Naive thymus-derived CD4-positive, alpha-beta T cell (primary cell): ENCODE measurements at regions not wholly inside any gene's neighbourhood (a gene's known extent, or its start where the extent isn't known, plus 50 kb on each side); places are given as distances from the start of the nearest gene placed in this dataset.

ENCODE experiments used
- ATAC-seq: fragments of 150-1000 bp; cut with Tn5 transposase; 2 replicates; pipeline ENCODE4 v1.10.0; 2021; ENCODE audit warnings: mild to moderate bottlenecking, moderate library complexity
- CTCF ChIA-PET: fragments of 350-600 bp; sonication (Branson Sonifier 250); formaldehyde crosslinking; loops from one replicate; lab custom pipeline; 2021; ENCODE audit warnings: antibody characterized with exemption; lab: Charles Lee
- POLR2A ChIA-PET: fragments of 350-600 bp; sonication (Branson Sonifier 250); formaldehyde crosslinking; loops from one replicate; lab custom pipeline; 2021; ENCODE audit warnings: antibody characterized with exemption, inconsistent platforms; lab: Charles Lee
- DNase-seq, 9 donors: peaks; one replicate each; pipeline versions ENCODE4 v3.0.0 to v3.0.0-alpha.2; 2020 to 2022; ENCODE audit warnings: mixed read lengths in 1 of 9
- H3K27ac ChIP-seq: one replicate; pipeline ENCODE4 v1.7.0; 2013; ENCODE audit warnings: mild to moderate bottlenecking, low read depth, low read length, moderate library complexity
- H3K27me3 ChIP-seq, 2 donors: one replicate each; pipeline ENCODE4 v1.7.0; 2013; ENCODE audit warnings: low read length in 2 of 2, mild to moderate bottlenecking in 2 of 2, moderate library complexity in 2 of 2; ENCODE audit not compliant: control insufficient read depth in 2 of 2, insufficient read depth in 2 of 2
- H3K36me3 ChIP-seq, 3 experiments: 1 replicate in 2 of 3; 2 replicates in 1 of 3; pipeline ENCODE4 v1.7.0; 2013; ENCODE audit warnings: low read length in 3 of 3, mild to moderate bottlenecking in 3 of 3, moderate library complexity in 1 of 3; ENCODE audit not compliant: insufficient read depth in 3 of 3, control insufficient read depth in 2 of 3
- H3K4me1 ChIP-seq, 2 donors: one replicate each; pipeline ENCODE4 v1.7.0; 2013; ENCODE audit warnings: low read length in 2 of 2, mild to moderate bottlenecking in 2 of 2, moderate library complexity in 1 of 2; ENCODE audit not compliant: control insufficient read depth in 2 of 2, insufficient read depth in 2 of 2
- H3K4me3 ChIP-seq: 2 replicates; pipeline ENCODE4 v1.7.0; 2013; ENCODE audit warnings: mild to moderate bottlenecking, low read length
- H3K9me3 ChIP-seq, 3 experiments: 1 replicate in 2 of 3; 2 replicates in 1 of 3; pipeline ENCODE4 v1.7.0; 2013; ENCODE audit warnings: low read length in 3 of 3; ENCODE audit not compliant: control insufficient read depth in 2 of 3
- H3K27ac Mint-ChIP-seq, 9 donors: one replicate each; pipeline ENCODE4 v1.8.0; 2020 to 2022; ENCODE audit warnings: mixed read lengths in 9 of 9, mild to moderate bottlenecking in 8 of 9, moderate library complexity in 5 of 9, inconsistent platforms in 2 of 9
- H3K27me3 Mint-ChIP-seq, 5 donors: one replicate each; pipeline ENCODE4 v1.8.0; 2021 to 2022; ENCODE audit warnings: mixed read lengths in 5 of 5, mild to moderate bottlenecking in 1 of 5
- H3K36me3 Mint-ChIP-seq, 5 donors: one replicate each; pipeline ENCODE4 v1.8.0; 2020 to 2022; ENCODE audit warnings: mixed read lengths in 5 of 5, mild to moderate bottlenecking in 3 of 5, inconsistent platforms in 1 of 5
- H3K4me1 Mint-ChIP-seq, 7 donors: one replicate each; pipeline ENCODE4 v1.8.0; 2020 to 2022; ENCODE audit warnings: mixed read lengths in 7 of 7, mild to moderate bottlenecking in 3 of 7, inconsistent platforms in 1 of 7
- H3K4me3 Mint-ChIP-seq, 10 donors: one replicate each; pipeline ENCODE4 v1.8.0; 2020 to 2022; ENCODE audit warnings: mild to moderate bottlenecking in 10 of 10, mixed read lengths in 10 of 10, moderate library complexity in 6 of 10, inconsistent platforms in 2 of 10
- H3K9me3 Mint-ChIP-seq, 11 donors: one replicate each; pipeline ENCODE4 v1.8.0; 2020 to 2022; ENCODE audit warnings: mixed read lengths in 11 of 11, mild to moderate bottlenecking in 4 of 11, inconsistent platforms in 1 of 11, moderate library complexity in 1 of 11
- intact Hi-C, 2 donors: fragments of 100-400 bp; cut with micrococcal nuclease; formaldehyde crosslinking; loops; one replicate each; pipeline ENCODE4 v1.15.1; 2023

- H3K4me1 Mint-ChIP-seq = peaks cover 17 to 52% (median 36%) of the 10 kb centered on the region in 7 donors
- Histone ChIP-seq H3K36me3 (no peaks in the 10 kb centered on the region), H3K4me1 (peaks cover 20% of the 10 kb centered on the region in 2 donors), H3K9me3 (no peaks in the 10 kb centered on the region), H3K27ac (no peak overlapping the region), H3K27me3 (no peaks in the 10 kb centered on the region), H3K4me3 (no peak overlapping the region)
- POLR2A ChIA-PET = no interaction called here
- DNase-seq (no peak), ATAC-seq (no peak)
- peaks cover 0 to 1% (median 0%) of the 10 kb centered on the region in 5 donors for H3K36me3 Mint-ChIP-seq
- H3K27ac Mint-ChIP-seq = peak overlapping the region in 1 of 9 donors; percentile 15
- no peak overlapping the region for H3K4me3 Mint-ChIP-seq
- peaks cover 0 to 2% (median 0%) of the 10 kb centered on the region in 11 donors for H3K9me3 Mint-ChIP-seq
- intact Hi-C loops = no loop called here
- CTCF ChIA-PET = no interaction called here
- no peaks in the 10 kb centered on the region for H3K27me3 Mint-ChIP-seq
Measured at GRCh38 chr3:177354466-177354865, 157.2 kb upstream of the TBL1XR1 start.

- H3K4me1 Mint-ChIP-seq = peaks cover 24 to 61% (median 52%) of the 10 kb centered on the region in 7 donors
- peaks cover 0 to 14% (median 0%) of the 10 kb centered on the region in 11 donors for H3K9me3 Mint-ChIP-seq
Measured at GRCh38 chr3:177356113-177356512, 158.8 kb upstream of the TBL1XR1 start.

GRCh38 chr3:177356952-177357351 is 159.7 kb upstream of the TBL1XR1 start:
- Histone ChIP-seq H3K27me3 (no peaks in the 10 kb centered on the region), H3K4me3 (no peak overlapping the region), H3K9me3 (no peaks in the 10 kb centered on the region), H3K36me3 (no peaks in the 10 kb centered on the region), H3K4me1 (peaks cover 31 to 34% of the 10 kb centered on the region in 2 donors), H3K27ac (no peak overlapping the region)
- ChIA-PET CTCF (interaction anchor here (0.8 to 1.1 kb wide), 2 partner anchors 126 to 159 kb away, joined by 4 read pairs; partner anchors contain the start of gene TBL1XR1), POLR2A (interaction anchor here (7.9 kb wide), 1 partner anchor 159 kb away, joined by 204 read pairs; the partner anchor contains the start of gene TBL1XR1)
- peaks cover 0 to 7% (median 0%) of the 10 kb centered on the region in 5 donors for H3K36me3 Mint-ChIP-seq
- ATAC-seq (no peak), DNase-seq (no peak)
- peaks cover 0 to 2% (median 0%) of the 10 kb centered on the region in 5 donors for H3K27me3 Mint-ChIP-seq
- intact Hi-C loops = loop anchor here (5.0 kb wide), 2 partner anchors 50 to 75 kb away; no protein-coding TSS in a partner anchor
- no peak overlapping the region for H3K4me3 Mint-ChIP-seq
- peak overlapping the region in 8 of 9 donors; percentile 0 to 100 (median 97) for H3K27ac Mint-ChIP-seq
- peaks cover 0 to 14% (median 0%) of the 10 kb centered on the region in 11 donors for H3K9me3 Mint-ChIP-seq
- H3K4me1 Mint-ChIP-seq = peaks cover 29 to 62% (median 56%) of the 10 kb centered on the region in 7 donors

More at GRCh38 chr3:177356113-177356512, 158.8 kb upstream of the TBL1XR1 start:
- Histone ChIP-seq H3K9me3 (no peaks in the 10 kb centered on the region), H3K4me3 (no peak overlapping the region), H3K27me3 (no peaks in the 10 kb centered on the region), H3K27ac (no peak overlapping the region), H3K36me3 (no peaks in the 10 kb centered on the region), H3K4me1 (peaks cover 26 to 31% of the 10 kb centered on the region in 2 donors)
- CTCF ChIA-PET = interaction anchor here (1.1 kb wide), 1 partner anchor 126 kb away, joined by 4 read pairs; no protein-coding TSS in a partner anchor
- POLR2A ChIA-PET = interaction anchor here (0.6 to 7.9 kb wide), 2 partner anchors 158 to 463 kb away, joined by 5 to 204 read pairs; partner anchors contain the start of gene TBL1XR1
- Mint-ChIP-seq H3K36me3 (peaks cover 0 to 7% (median 0%) of the 10 kb centered on the region in 5 donors), H3K27me3 (peaks cover 0 to 2% (median 0%) of the 10 kb centered on the region in 5 donors), H3K27ac (peak overlapping the region in 7 of 9 donors; percentile 1 to 98 (median 72)), H3K4me3 (peak overlapping the region in 1 of 10 donors; percentile 20)
- DNase-seq = no peak
- intact Hi-C loops = loop anchor here (5.0 kb wide), 2 partner anchors 49 to 74 kb away; no protein-coding TSS in a partner anchor
- no peak for ATAC-seq

- Mint-ChIP-seq H3K4me3 (peak overlapping the region; percentile 73 to 98 (median 92)), H3K27me3 (peaks cover 0 to 2% (median 0%) of the 10 kb centered on the region in 5 donors), H3K4me1 (peaks cover 29 to 63% (median 54%) of the 10 kb centered on the region in 7 donors), H3K27ac (peak overlapping the region; percentile 71 to 100 (median 98)), H3K9me3 (peaks cover 0 to 14% (median 0%) of the 10 kb centered on the region in 11 donors), H3K36me3 (peaks cover 0 to 7% (median 0%) of the 10 kb centered on the region in 5 donors)
- no peak for DNase-seq
- Histone ChIP-seq H3K27me3 (no peaks in the 10 kb centered on the region), H3K4me1 (peaks cover 31 to 34% of the 10 kb centered on the region in 2 donors), H3K9me3 (no peaks in the 10 kb centered on the region), H3K27ac (no peak overlapping the region), H3K4me3 (no peak overlapping the region), H3K36me3 (no peaks in the 10 kb centered on the region)
- intact Hi-C loops = loop anchor here (1.0 to 5.0 kb wide), 7 partner anchors 12 to 485 kb away; no protein-coding TSS in a partner anchor
- CTCF ChIA-PET = interaction anchor here (0.8 to 1.1 kb wide), 2 partner anchors 127 to 160 kb away, joined by 4 read pairs; partner anchors contain the start of gene TBL1XR1
- POLR2A ChIA-PET = interaction anchor here (7.9 kb wide), 1 partner anchor 160 kb away, joined by 204 read pairs; the partner anchor contains the start of gene TBL1XR1
- no peak for ATAC-seq
Measured at GRCh38 chr3:177357352-177358090, 160.2 kb upstream of the TBL1XR1 start.

GRCh38 chr3:177358091-177358976 is 161.1 kb upstream of the TBL1XR1 start:
- peaks cover 31 to 34% of the 10 kb centered on the region in 2 donors for H3K4me1 ChIP-seq
- Mint-ChIP-seq H3K36me3 (peaks cover 0 to 7% (median 0%) of the 10 kb centered on the region in 5 donors), H3K4me3 (peak overlapping the region; percentile 77 to 98 (median 94)), H3K27me3 (peaks cover 0 to 2% (median 0%) of the 10 kb centered on the region in 5 donors), H3K27ac (peak overlapping the region; percentile 96 to 100 (median 98)), H3K4me1 (peaks cover 29 to 63% (median 54%) of the 10 kb centered on the region in 7 donors), H3K9me3 (peaks cover 0 to 14% (median 0%) of the 10 kb centered on the region in 11 donors)
- H3K27me3 ChIP-seq = no peaks in the 10 kb centered on the region
- peak; percentile 44 for ATAC-seq
- no peak overlapping the region for H3K27ac ChIP-seq
- DNase-seq = peak in 7 of 9 donors; percentile 10 to 67 (median 32)
- no peaks in the 10 kb centered on the region for H3K9me3 ChIP-seq
- intact Hi-C loops = loop anchor here (1.0 to 5.0 kb wide), 7 partner anchors 13 to 486 kb away; no protein-coding TSS in a partner anchor
- POLR2A ChIA-PET = interaction anchor here (1.2 to 7.9 kb wide), 3 partner anchors 20 to 218 kb away, joined by 3 to 204 read pairs (median 9); partner anchors contain the start of gene TBL1XR1
- CTCF ChIA-PET = interaction anchor here (0.6 to 3.8 kb wide), 4 partner anchors 143 to 235 kb away, joined by 3 to 36 read pairs (median 6); partner anchors contain the start of gene TBL1XR1
- peak overlapping the region; percentile 75 for H3K4me3 ChIP-seq
- no peaks in the 10 kb centered on the region for H3K36me3 ChIP-seq
